PC-9 (cell line): ENCODE measurements at regions not wholly inside any gene's neighbourhood (a gene's known extent, or its start where the extent isn't known, plus 50 kb on each side); places are given as distances from the start of the nearest gene placed in this dataset.

Source experiments
- BruUV-seq: library from RNA; stranded (reverse); fragments of 400-500 nt; replicated peaks from 2 replicates; lab custom pipeline; 2021; lab: Mats Ljungman, UMichigan
- CTCF ChIA-PET: fragments of 300-600 bp; sonication (Branson Sonifier 250); formaldehyde crosslinking; loops from one replicate; lab custom pipeline; 2022; ENCODE audit warnings: antibody characterized with exemption; lab: Charles Lee
- POLR2A ChIA-PET: fragments of 300-600 bp; sonication (Branson Sonifier 250); formaldehyde crosslinking; loops from one replicate; lab custom pipeline; 2022; ENCODE audit warnings: antibody characterized with exemption; ENCODE audit not compliant: unreplicated experiment; lab: Charles Lee
- DNase-seq, 2 experiments: peaks; one replicate each; pipeline versions ENCODE4 v3.0.0 to v3.0.0-alpha.2; 2015 to 2022; ENCODE audit warnings: mixed read lengths in 1 of 2
- H2AFZ ChIP-seq: fragments of 200-600 bp; sonication (generic); 2 replicates; pipeline ENCODE4 v1.8.1; 2017; ENCODE audit warnings: antibody characterized with exemption
- H3F3A ChIP-seq: fragments of 200-600 bp; sonication (generic); 2 replicates; pipeline ENCODE4 v1.8.1; 2017; ENCODE audit warnings: antibody characterized with exemption, mild to moderate bottlenecking, low read depth; ENCODE audit not compliant: insufficient read depth
- H3K27ac ChIP-seq: fragments of 200-600 bp; sonication (generic); 2 replicates; pipeline ENCODE4 v1.6.1; 2016; ENCODE audit warnings: mixed run types
- H3K27me3 ChIP-seq: fragments of 200-600 bp; sonication (generic); 2 replicates; pipeline ENCODE4 v1.6.1; 2016; ENCODE audit warnings: low read depth, mixed run types; ENCODE audit not compliant: insufficient read depth
- H3K36me3 ChIP-seq: fragments of 200-600 bp; sonication (generic); 2 replicates; pipeline ENCODE4 v1.6.1; 2016; ENCODE audit warnings: low read depth, mixed run types
- H3K4me1 ChIP-seq: fragments of 200-600 bp; sonication (generic); replicated peaks from 2 replicates; pipeline ENCODE4 v1.6.1; 2016; ENCODE audit warnings: mixed run types; ENCODE audit not compliant: insufficient read depth
- H3K4me2 ChIP-seq: fragments of 200-600 bp; sonication (generic); 2 replicates; pipeline ENCODE4 v1.6.1; 2017; ENCODE audit warnings: mixed run types
- H3K4me3 ChIP-seq: fragments of 200-600 bp; sonication (generic); 2 replicates; pipeline ENCODE4 v1.6.1; 2016; ENCODE audit warnings: mixed run types
- H3K79me2 ChIP-seq: fragments of 200-600 bp; sonication (generic); 2 replicates; pipeline ENCODE4 v1.6.1; 2017; ENCODE audit warnings: low read depth, mixed run types
- H3K9me2 ChIP-seq: fragments of 200-600 bp; sonication (generic); 2 replicates; pipeline ENCODE4 v1.8.1; 2017; ENCODE audit warnings: mild to moderate bottlenecking; ENCODE audit not compliant: insufficient read depth
- H3K9me3 ChIP-seq: fragments of 200-600 bp; sonication (generic); 2 replicates; pipeline ENCODE4 v1.8.1; 2016; ENCODE audit warnings: low read depth; ENCODE audit not compliant: insufficient read depth
- H4K20me1 ChIP-seq: fragments of 200-600 bp; sonication (generic); 2 replicates; pipeline ENCODE4 v1.8.1; 2017; ENCODE audit not compliant: insufficient read depth
- CTCF ChIP-seq: fragments of 200-600 bp; sonication (generic); conservative IDR thresholded peaks from 2 replicates; pipeline ENCODE4 v1.6.1; 2017; ENCODE audit warnings: mixed run types, antibody characterized with exemption, mild to moderate bottlenecking, moderate library complexity
- EZH2 ChIP-seq: fragments of 200-600 bp; sonication (generic); IDR thresholded peaks from 2 replicates; pipeline ENCODE4 v1.8.0; 2017; ENCODE audit warnings: antibody characterized with exemption, low read depth
- intact Hi-C: fragments of 100-400 bp; cut with micrococcal nuclease; formaldehyde crosslinking; loops from one replicate; pipeline ENCODE4 v1.10.0; 2022; ENCODE audit not compliant: unreplicated experiment

GRCh38 chr10:128254476-128254875 lies 128.3 kb upstream of the MKI67 start:
- H3K4me2 ChIP-seq: no peak overlapping the region
- no peaks in the 10 kb centered on the region for H3K9me3 ChIP-seq
- H3K27ac ChIP-seq: no peak overlapping the region
- no peak overlapping the region for H3K4me3 ChIP-seq
- no peaks in the 10 kb centered on the region for H3K4me1 ChIP-seq
- no peaks in the 10 kb centered on the region for H3K36me3 ChIP-seq
- intact Hi-C loops: no loop called here
- no peaks in the 10 kb centered on the region for H4K20me1 ChIP-seq
- ChIA-PET CTCF (no interaction called here), POLR2A (no interaction called here)
- DNase-seq: no peak
- no TSS peak for BruUV-seq
- TF ChIP-seq CTCF (no peak), EZH2 (no peak)
- H3K79me2 ChIP-seq: no peaks in the 10 kb centered on the region
- no peak overlapping the region for H2AFZ ChIP-seq
- no peaks in the 10 kb centered on the region for H3F3A ChIP-seq
- H3K9me2 ChIP-seq: no peaks in the 10 kb centered on the region
- H3K27me3 ChIP-seq: peaks cover 22% of the 10 kb centered on the region; the same call in 1 of the 2 replicates

DNA sequence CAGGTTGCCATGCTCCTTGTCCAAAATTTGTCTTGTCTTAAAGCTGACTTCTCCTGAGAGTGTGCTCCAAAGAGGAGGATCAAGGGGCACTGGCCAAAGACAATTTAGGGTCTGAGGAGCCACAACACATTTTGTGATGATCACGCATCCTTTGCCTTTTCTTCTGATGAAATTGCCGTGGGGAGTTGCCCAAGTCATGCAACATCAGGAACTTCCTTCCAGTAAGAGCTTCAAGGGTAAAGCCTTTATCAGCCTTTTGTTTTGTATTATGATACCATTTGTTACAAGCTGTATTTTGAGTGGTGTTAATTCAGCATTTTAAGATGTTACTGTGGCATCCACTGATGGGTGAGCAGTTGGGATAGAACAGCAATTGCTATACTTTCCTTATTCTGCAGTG lies 131.2 kb upstream of the MKI67 start:
- H3K27me3 ChIP-seq: peaks cover 12% of the 10 kb centered on the region; the same call in 1 of the 2 replicates
- no peaks in the 10 kb centered on the region for H4K20me1 ChIP-seq
- H3K36me3 ChIP-seq: no peaks in the 10 kb centered on the region
- TF ChIP-seq EZH2 (no peak), CTCF (no peak)
- DNase-seq: no peak
- ChIA-PET POLR2A (no interaction called here), CTCF (no interaction called here)
- no peak overlapping the region for H3K4me3 ChIP-seq
- intact Hi-C loops: no loop called here
- H3K4me1 ChIP-seq: no peaks in the 10 kb centered on the region
- no peak overlapping the region for H3K4me2 ChIP-seq
- BruUV-seq: no TSS peak
- H3K79me2 ChIP-seq: no peaks in the 10 kb centered on the region
- no peak overlapping the region for H2AFZ ChIP-seq
- H3K9me3 ChIP-seq: no peaks in the 10 kb centered on the region
- no peaks in the 10 kb centered on the region for H3K9me2 ChIP-seq
- H3F3A ChIP-seq: no peaks in the 10 kb centered on the region
- no peak overlapping the region for H3K27ac ChIP-seq

DNA sequence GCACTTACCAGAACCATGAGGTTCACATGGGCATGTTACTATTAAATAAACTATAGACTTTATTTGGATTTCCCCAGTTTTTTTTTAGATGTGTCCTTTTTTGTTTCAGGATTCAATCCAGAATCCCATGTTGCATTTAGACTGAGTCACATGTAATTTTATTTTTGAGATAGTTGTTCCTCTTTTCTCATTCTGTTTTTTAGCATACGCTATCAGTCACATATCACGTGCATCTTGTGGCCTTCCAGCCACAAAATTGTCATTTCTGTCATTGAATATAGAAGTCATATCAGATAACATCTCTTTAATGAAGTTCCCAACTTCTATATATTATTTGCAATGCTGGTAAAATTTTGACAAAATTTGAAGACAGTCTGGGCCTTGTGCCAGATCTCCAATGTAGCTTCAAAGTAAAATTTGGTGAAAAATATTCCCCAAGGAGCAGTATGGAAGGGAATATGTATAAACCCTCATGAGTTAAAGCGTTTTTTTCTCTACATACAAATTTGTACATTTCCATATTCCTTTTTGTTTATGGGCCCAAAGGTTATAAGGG lies 132.3 kb upstream of the MKI67 start:
- H3K4me2 ChIP-seq: no peak overlapping the region
- CTCF ChIA-PET: no interaction called here
- H3K4me1 ChIP-seq: no peaks in the 10 kb centered on the region
- no peaks in the 10 kb centered on the region for H3K79me2 ChIP-seq
- H3K36me3 ChIP-seq: no peaks in the 10 kb centered on the region
- intact Hi-C loops: no loop called here
- H3K9me2 ChIP-seq: no peaks in the 10 kb centered on the region
- BruUV-seq: no TSS peak
- no peak overlapping the region for H3K4me3 ChIP-seq
- no peaks in the 10 kb centered on the region for H3K9me3 ChIP-seq
- H3K27me3 ChIP-seq: 0 out of 2 replicates have a peak, but pooled peaks cover 3% of the 10 kb centered on the region
- no peaks in the 10 kb centered on the region for H3F3A ChIP-seq
- H4K20me1 ChIP-seq: no peaks in the 10 kb centered on the region
- H2AFZ ChIP-seq: no peak overlapping the region
- H3K27ac ChIP-seq: no peak overlapping the region
- no peak for TF ChIP-seq CTCF
- no peak for TF ChIP-seq EZH2
- DNase-seq: no peak
- POLR2A ChIA-PET: no interaction called here
